Ascending aorta (tissue), 2 donors: ENCODE measurements at regions not wholly inside any gene's neighbourhood (a gene's known extent, or its start where the extent isn't known, plus 50 kb on each side); places are given as distances from the start of the nearest gene placed in this dataset.

Experiments
- DNase-seq, 2 donors: peaks; one replicate each; pipeline ENCODE4 v3.0.0-alpha.2; 2019; ENCODE audit warnings: low spot score in 2 of 2
- H3K27ac ChIP-seq, 2 donors: fragments of 200-600 bp; sonication (generic); one replicate each; pipeline ENCODE4 v1.5.1; 2016 to 2017; ENCODE audit warnings: mild to moderate bottlenecking in 1 of 2
- H3K27me3 ChIP-seq: fragments of 200-600 bp; sonication (generic); one replicate; pipeline ENCODE4 v1.5.1; 2017
- H3K36me3 ChIP-seq, 2 donors: fragments of 200-600 bp; sonication (generic); one replicate each; pipeline ENCODE4 v1.5.1; 2016
- H3K4me1 ChIP-seq, 2 donors: fragments of 200-600 bp; sonication (generic); one replicate each; pipeline ENCODE4 v1.5.1; 2016 to 2017; ENCODE audit warnings: mild to moderate bottlenecking in 1 of 2
- H3K4me3 ChIP-seq, 2 donors: fragments of 200-600 bp; sonication (generic); one replicate each; pipeline ENCODE4 v1.5.1; 2016 to 2017; ENCODE audit warnings: mild to moderate bottlenecking in 1 of 2
- H3K9me3 ChIP-seq, 2 donors: fragments of 200-600 bp; sonication (generic); one replicate each; pipeline ENCODE4 v1.5.1; 2016
- CTCF ChIP-seq, 3 experiments: fragments of 200-600 bp in 2 of 3; fragments of 450-650 bp in 1 of 3; sonication (generic) in 2 of 3; IDR thresholded peaks; one replicate each; pipeline ENCODE4 v1.5.1; 2016 to 2019; ENCODE audit warnings: antibody characterized with exemption in 3 of 3, mild to moderate bottlenecking in 1 of 3, moderate library complexity in 1 of 3
- intact Hi-C: fragments of 100-400 bp; cut with DNase I; formaldehyde crosslinking; loops from one replicate; pipeline ENCODE4 v1.15.1; 2023

- H3K4me1 ChIP-seq: peaks cover 0 to 6% of the 10 kb centered on the region in 2 donors
- no peak overlapping the region for H3K27ac ChIP-seq
- DNase-seq: no peak
- no peak overlapping the region for H3K4me3 ChIP-seq
- TF ChIP-seq CTCF (IDR thresholded peaks at IDR 0.05): no peak
- intact Hi-C loops: no loop called here
- H3K9me3 ChIP-seq: no peaks in the 10 kb centered on the region
- no peaks in the 10 kb centered on the region for H3K36me3 ChIP-seq
- no peaks in the 10 kb centered on the region for H3K27me3 ChIP-seq
These were observed 205.9 kb upstream of the STK17B start for GRCh38 chr2:196376984-196377877.

- Histone ChIP-seq H3K27me3 (no peaks in the 10 kb centered on the region), H3K4me3 (no peak overlapping the region), H3K9me3 (no peaks in the 10 kb centered on the region), H3K36me3 (no peaks in the 10 kb centered on the region), H3K27ac (no peak overlapping the region), H3K4me1 (no peaks in the 10 kb centered on the region)
- DNase-seq: no peak
- intact Hi-C loops: no loop called here
- no peak for TF ChIP-seq CTCF (IDR thresholded peaks at IDR 0.05)
These were observed 208.2 kb upstream of the STK17B start for GRCh38 chr2:196379600-196379999.

GRCh38 chr2:196380098-196380497 is 208.7 kb upstream of the STK17B start:
- intact Hi-C loops: no loop called here
- H3K9me3 ChIP-seq: no peaks in the 10 kb centered on the region
- H3K27ac ChIP-seq: no peak overlapping the region
- no peaks in the 10 kb centered on the region for H3K36me3 ChIP-seq
- H3K4me3 ChIP-seq: no peak overlapping the region
- no peak for TF ChIP-seq CTCF (IDR thresholded peaks at IDR 0.05)
- no peaks in the 10 kb centered on the region for H3K4me1 ChIP-seq
- no peaks in the 10 kb centered on the region for H3K27me3 ChIP-seq
- no peak for DNase-seq

GRCh38 chr2:196380575-196380974 is 209.2 kb upstream of the STK17B start:
- no peak for TF ChIP-seq CTCF (IDR thresholded peaks at IDR 0.05)
- no peaks in the 10 kb centered on the region for H3K36me3 ChIP-seq
- DNase-seq: no peak
- no peaks in the 10 kb centered on the region for H3K9me3 ChIP-seq
- intact Hi-C loops: no loop called here
- no peak overlapping the region for H3K27ac ChIP-seq
- H3K4me1 ChIP-seq: no peaks in the 10 kb centered on the region
- H3K27me3 ChIP-seq: no peaks in the 10 kb centered on the region
- H3K4me3 ChIP-seq: no peak overlapping the region

- Histone ChIP-seq H3K36me3 (no peaks in the 10 kb centered on the region), H3K27ac (no peak overlapping the region), H3K9me3 (no peaks in the 10 kb centered on the region), H3K27me3 (no peaks in the 10 kb centered on the region), H3K4me3 (no peak overlapping the region), H3K4me1 (no peaks in the 10 kb centered on the region)
- intact Hi-C loops: no loop called here
- no peak for TF ChIP-seq CTCF (IDR thresholded peaks at IDR 0.05)
- no peak for DNase-seq
These were observed 210.1 kb upstream of the STK17B start for GRCh38 chr2:196381464-196381863.
